GM21576 (cell line): ENCODE measurements at regions not wholly inside any gene's neighbourhood (a gene's known extent, or its start where the extent isn't known, plus 50 kb on each side); places are given as distances from the start of the nearest gene placed in this dataset.
"Not testable (repeated sequence)": the region's sequence is repeated elsewhere in the genome, so short reads cannot be mapped to it uniquely, and the experiment has no call there.

Experiments
- ATAC-seq: cut with Tn5 transposase; IDR thresholded peaks from one replicate; pipeline ENCODE4 v1.9.1; 2021; ENCODE audit warnings: mild to moderate bottlenecking, moderate library complexity; ENCODE audit not compliant: unreplicated experiment

- ATAC-seq = no peak
Measured at GRCh38 chr6:115643762-115644161, 416.9 kb downstream of the FRK start.

GRCh38 chr6:115634887-115635286 lies 425.8 kb downstream of the FRK start:
- no peak for ATAC-seq

DNA sequence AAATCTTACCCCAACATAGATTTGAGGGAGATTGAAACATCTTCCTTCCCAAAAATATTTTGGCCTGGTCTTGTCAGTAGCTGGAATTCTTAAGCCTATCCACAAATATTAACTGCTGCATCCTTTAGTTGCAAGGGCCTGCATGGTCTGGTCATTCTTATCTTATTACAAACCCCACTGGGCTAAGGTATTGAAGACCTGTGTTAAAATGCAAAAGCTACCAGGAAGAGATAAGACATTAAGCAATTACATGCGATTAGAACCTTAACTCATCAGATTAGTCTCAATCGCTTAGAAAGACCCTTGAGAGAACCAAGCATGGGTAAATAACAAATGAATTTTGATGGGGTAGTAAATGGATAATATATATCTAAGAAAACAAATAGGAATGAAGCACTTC lies 426.6 kb downstream of the FRK start:
- no peak for ATAC-seq

DNA sequence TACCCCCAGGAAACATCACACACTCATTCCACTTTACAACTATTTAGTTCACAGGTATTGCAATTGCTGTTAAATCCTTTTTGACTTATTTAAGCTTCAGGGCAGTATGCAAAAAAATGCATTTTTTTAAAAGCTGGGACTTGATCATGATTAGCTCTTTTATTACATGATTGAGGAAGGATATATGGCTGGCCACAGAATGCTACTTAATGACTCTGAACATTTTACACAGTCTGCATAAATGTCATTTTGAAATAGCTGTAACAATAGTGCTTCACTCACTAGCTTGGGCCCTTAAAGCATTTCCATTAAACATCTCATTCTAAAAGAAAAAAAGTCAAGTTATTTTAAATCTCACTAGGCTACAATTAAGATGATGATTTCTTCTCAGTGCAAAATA lies 429.7 kb downstream of the FRK start:
- ATAC-seq = no peak

DNA sequence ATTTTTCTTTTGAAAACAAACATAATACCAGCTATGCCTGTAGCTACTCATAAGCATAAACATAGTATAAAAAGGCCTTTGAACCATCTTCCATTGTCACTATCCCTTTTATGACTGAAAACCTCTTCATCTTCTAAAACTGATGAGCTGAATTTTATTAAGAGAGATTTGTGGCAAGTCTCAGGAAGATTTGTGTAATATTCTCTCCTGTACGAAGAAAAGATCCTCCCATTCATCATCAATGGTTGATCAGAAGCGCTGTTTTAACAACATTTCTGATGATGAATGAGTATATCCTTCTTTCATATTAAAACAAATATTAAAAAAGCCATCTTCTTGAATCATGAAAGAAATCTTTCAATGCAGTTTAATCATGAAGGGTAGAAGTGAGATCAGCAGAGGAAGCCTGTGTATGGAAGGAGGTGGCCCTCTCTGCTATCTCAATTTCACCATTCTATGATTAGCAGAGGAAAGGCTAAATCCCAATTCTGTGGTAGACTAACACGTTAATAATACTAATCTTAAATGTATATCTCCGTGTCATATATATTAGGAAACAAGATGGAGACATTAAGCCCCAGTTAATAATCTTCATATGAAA lies 430.2 kb downstream of the FRK start:
- ATAC-seq = no peak

DNA sequence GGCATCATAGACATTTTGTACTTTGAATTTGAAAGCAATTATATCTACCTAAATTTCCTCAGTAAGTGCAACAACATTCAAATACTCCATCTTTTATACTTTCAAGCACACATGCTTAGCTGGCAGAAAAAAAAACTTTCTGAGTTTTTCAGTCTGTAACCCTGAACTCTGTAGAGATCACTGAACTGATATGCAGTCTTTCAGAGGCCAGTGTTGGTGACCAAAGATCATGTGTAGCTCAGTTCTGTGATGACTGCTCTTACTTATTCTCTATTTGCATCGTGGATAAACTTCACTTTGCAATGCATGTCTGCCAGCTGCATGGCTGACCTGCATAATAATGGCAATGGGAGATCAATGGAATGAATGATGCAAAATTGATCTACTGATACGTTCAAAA lies 431.3 kb downstream of the FRK start:
- ATAC-seq = no peak

- ATAC-seq = no peak
Measured at GRCh38 chr6:115618256-115618655, 442.4 kb downstream of the FRK start.

DNA sequence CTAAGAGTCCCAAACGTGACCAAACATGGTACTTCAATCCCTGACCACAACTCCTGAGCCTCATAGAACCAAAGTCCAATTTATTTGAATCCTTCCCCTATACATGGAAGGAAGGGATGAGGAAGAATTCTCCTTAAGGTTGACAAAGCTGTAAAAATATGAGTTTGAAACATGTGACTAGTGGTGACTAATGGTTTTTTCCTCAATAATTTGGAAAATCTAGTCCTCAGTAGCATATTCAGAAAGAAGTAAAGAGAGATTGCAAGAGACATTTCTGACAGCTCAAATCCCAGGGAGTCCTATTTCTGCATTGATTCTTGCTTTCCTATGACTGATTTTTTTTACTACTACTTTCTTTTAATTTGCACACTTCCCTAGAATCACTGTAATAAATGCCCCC lies 443.7 kb downstream of the FRK start:
- no peak for ATAC-seq

- no peak for ATAC-seq
Measured at GRCh38 chr6:115613488-115613887, 447.2 kb downstream of the FRK start.

DNA sequence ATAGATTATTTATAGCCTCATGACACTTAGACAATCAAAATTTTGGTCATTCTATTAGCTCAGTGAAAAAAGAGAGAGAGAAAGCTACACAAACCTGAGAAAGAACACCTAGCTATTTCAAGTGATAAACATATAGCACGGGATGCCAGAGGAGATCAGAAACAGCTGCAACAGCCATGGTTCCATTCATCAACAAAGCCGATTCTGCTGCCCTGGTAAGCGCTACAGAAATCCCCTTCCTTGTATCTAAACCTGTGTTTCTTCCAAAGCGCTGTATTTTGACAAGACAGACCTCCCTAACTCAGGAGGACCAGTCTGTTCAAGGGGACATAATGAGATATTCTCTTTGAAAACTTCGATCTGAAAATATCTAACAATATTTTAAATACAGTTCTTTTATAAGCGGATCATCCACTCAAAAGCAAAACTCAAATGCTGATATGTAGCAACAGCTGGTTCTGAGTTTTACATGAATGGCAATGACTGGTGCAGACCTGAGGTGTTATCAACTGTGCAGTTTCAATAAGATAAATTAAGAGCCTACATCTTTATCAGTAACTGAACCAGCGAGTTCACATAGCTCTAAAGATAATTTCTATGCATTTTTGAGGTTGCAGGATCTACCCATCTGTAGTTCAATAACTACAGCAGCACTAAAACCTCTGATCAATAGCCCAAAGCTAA lies 447.8 kb downstream of the FRK start:
- ATAC-seq = no peak

- ATAC-seq = no peak
Measured at GRCh38 chr6:115612216-115612615, 448.5 kb downstream of the FRK start.

DNA sequence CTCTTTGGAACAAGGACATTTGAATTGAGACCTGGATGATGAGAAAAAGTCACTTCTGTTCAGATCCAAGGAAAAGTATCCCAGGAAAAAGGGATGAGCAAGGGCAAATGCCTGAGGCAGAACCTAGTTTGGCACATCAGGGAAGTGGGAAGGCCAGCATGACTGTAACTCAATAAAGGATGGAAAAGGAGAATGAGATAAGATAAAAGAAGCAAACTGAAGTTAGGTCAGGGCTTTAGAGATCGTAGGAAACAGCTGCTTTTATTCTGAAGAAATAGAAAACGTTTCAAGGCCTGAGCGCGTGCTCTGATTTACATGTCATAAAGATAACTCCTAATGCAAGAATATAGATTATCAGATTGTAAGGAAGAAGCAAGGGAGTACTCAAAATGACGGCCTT lies 450.0 kb downstream of the FRK start:
- ATAC-seq = no peak

DNA sequence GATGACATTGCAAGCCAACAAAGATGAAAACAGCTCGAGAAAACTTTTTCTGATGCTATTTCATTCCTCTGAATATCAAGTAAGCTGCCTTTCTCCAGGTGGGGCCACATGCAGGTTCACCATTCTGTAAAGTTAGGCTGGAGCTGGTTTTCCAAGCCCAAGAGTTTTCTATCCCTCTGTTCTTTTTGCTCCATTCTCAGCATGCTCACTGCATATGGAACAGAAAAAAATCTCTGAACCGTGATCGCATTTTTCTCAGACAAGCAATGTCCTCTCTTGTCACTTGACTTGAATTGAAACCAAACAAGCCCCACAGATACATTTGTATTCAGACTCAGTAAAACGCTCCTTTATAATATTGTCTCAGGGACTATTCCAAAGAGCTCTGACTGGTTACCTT lies 451.6 kb downstream of the FRK start:
- ATAC-seq = no peak

GRCh38 chr6:115602466-115602865 lies 458.2 kb downstream of the FRK start:
- no peak for ATAC-seq

- ATAC-seq = no peak
Measured at GRCh38 chr6:115601509-115601908, 459.2 kb downstream of the FRK start.

DNA sequence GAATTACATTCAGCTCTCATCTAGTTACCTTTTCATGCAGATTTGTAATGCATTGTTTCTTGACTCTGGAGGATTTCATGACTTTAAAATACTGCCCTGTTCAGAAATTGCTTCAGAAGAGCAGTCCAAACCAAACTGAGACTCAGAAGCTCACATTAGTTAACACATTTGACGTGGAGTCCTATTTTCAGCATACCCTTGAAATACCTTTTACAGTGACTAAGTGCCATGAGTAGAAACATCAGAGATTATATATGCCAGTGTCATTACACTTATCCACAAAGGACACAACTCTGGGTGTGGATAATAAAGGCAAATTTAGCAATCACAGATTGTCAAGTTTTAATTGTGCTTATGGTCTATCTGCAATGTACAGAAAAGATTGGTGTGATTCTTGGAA lies 459.6 kb downstream of the FRK start:
- ATAC-seq = no peak

DNA sequence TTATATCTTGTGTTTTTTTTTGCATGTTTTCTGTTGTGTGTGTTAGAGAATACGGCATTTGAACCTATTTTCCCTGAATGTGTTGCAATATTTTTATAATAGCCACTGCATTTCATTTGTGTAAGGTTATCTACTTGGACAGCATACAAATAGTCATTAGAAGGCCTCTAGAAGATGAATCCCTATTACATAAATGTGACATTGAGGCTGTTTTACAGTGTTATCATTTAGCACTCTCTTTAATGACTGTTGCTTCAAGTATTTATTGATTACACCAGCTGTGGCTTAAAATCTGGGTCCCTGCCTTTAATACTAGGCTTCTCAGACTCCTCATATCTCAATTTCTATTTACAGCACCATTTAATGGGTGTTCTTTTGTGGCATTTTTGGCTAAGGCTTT lies 465.8 kb downstream of the FRK start:
- ATAC-seq = no peak

GRCh38 chr6:115592025-115592424 lies 468.7 kb downstream of the FRK start:
- no peak for ATAC-seq

- not testable (repeated sequence) for ATAC-seq
Measured at GRCh38 chr6:115589072-115589471, 471.6 kb downstream of the FRK start.

DNA sequence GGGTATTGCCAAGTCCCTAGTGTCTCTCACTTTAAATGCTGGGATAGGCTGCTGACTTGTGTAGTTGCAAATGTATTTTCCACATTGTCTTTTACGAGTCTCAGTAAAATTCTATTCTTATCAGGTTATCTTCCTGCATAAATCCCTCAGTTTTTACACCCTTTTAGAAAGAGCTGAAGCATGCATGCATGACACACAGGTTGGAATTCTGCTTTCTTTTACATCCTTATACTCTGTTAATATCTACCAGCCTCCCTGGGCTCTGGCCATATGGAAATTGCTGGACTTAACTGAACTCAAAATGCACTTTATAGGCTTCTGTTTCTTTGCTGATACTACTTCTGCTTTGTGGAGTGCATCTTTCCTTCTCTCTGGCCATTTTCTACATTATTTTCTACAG lies 477.4 kb downstream of the FRK start:
- ATAC-seq = no peak

GRCh38 chr6:115582386-115582785 lies 478.3 kb downstream of the FRK start:
- ATAC-seq = no peak

GRCh38 chr6:115579565-115579964 lies 481.1 kb downstream of the FRK start:
- ATAC-seq = not testable (repeated sequence)

DNA sequence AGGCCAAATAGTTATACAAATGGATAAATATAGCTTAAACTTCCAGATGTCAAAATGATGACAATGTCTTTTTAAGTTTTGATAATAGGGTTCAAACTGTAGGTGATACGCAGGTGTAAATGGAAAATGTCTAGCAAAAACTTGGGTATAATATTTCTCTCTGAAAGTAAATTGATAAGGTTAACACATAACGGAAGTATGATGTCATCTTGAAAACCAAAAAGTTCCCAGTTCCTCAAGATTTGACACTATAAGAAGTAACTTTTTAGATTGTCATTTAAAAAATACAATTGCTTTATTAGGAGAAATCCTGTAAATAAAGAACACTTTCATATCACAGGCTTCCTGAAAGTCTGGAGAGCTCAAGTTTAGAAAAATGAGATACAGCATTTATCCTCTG lies 483.4 kb downstream of the FRK start:
- ATAC-seq = no peak
